MCF 10A (cell line): ENCODE measurements at regions not wholly inside any gene's neighbourhood (a gene's known extent, or its start where the extent isn't known, plus 50 kb on each side); places are given as distances from the start of the nearest gene placed in this dataset.

Experiments used
- BruUV-seq: library from RNA; stranded (reverse); fragments of 400-500 nt; replicated peaks from 2 replicates; lab custom pipeline; 2021; lab: Mats Ljungman, UMichigan
- CTCF ChIA-PET: fragments of 300-600 bp; sonication (Branson Sonifier 250); formaldehyde crosslinking; extraction: SDS; loops from one replicate; lab custom pipeline; 2021; ENCODE audit warnings: antibody characterized with exemption, inconsistent platforms; lab: Yijun Ruan, JAX
- POLR2A ChIA-PET: fragments of 300-600, 350-650 bp; sonication (Branson Sonifier 250); formaldehyde crosslinking; extraction: SDS; loops from one replicate; lab custom pipeline; 2020; ENCODE audit warnings: antibody characterized with exemption, inconsistent platforms; lab: Yijun Ruan, JAX
- DNase-seq: peaks from one replicate; pipeline ENCODE4 v3.0.0-alpha.2; 2018; ENCODE audit not compliant: unreplicated experiment
- H3K27ac Mint-ChIP-seq: one replicate; pipeline ENCODE4 v1.8.0; 2022; ENCODE audit warnings: mild to moderate bottlenecking, low read depth, mixed read lengths; ENCODE audit not compliant: unreplicated experiment
- H3K27me3 Mint-ChIP-seq: one replicate; pipeline ENCODE4 v1.8.0; 2022; ENCODE audit warnings: mixed read lengths; ENCODE audit not compliant: insufficient read depth, unreplicated experiment
- H3K36me3 Mint-ChIP-seq: one replicate; pipeline ENCODE4 v1.8.0; 2022; ENCODE audit warnings: mild to moderate bottlenecking, moderate library complexity, mixed read lengths; ENCODE audit not compliant: insufficient read depth, unreplicated experiment
- H3K4me1 Mint-ChIP-seq: one replicate; pipeline ENCODE4 v1.8.0; 2022; ENCODE audit warnings: mixed read lengths; ENCODE audit not compliant: insufficient read depth, unreplicated experiment
- H3K4me3 Mint-ChIP-seq: one replicate; pipeline ENCODE4 v1.8.0; 2022; ENCODE audit warnings: mild to moderate bottlenecking, moderate library complexity, mixed read lengths; ENCODE audit not compliant: unreplicated experiment
- H3K9me3 Mint-ChIP-seq: one replicate; pipeline ENCODE4 v1.8.0; 2022; ENCODE audit warnings: mixed read lengths; ENCODE audit not compliant: unreplicated experiment
- CTCF ChIP-seq: fragments of 200-600 bp; IDR thresholded peaks from one replicate; pipeline ENCODE4 v1.8.0; 2022; ENCODE audit warnings: antibody characterized with exemption, mild to moderate bottlenecking; ENCODE audit not compliant: unreplicated experiment
- intact Hi-C: fragments of 100-400 bp; cut with micrococcal nuclease; formaldehyde crosslinking; loops from 2 replicates; pipeline ENCODE4 v1.14.1; 2022

DNA sequence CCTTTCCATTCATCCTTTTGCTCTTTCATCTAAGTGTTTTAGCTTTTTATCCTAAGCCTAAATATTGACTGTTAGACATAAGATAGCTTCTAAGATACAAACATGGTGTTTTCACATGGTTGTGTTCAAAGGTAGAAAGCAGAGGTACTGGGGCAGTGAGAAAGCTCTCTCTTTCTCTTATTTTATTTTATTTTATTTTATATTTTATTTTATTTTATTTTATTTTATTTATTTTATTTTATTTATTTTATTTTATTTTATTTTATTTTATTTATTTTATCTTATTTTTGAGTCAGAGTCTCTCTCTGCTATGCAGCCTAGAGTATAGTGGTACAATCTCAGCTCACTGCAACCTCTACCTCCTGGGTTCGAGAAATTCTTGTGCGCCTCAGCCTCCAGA is 287.2 kb downstream of the IKZF2 start:
- Mint-ChIP-seq H3K27ac (no peak overlapping the region), H3K27me3 (no peaks in the 10 kb centered on the region), H3K36me3 (peaks cover 7% of the 10 kb centered on the region), H3K4me3 (no peak overlapping the region), H3K9me3 (peaks cover 33% of the 10 kb centered on the region), H3K4me1 (no peaks in the 10 kb centered on the region)
- DNase-seq: no peak
- no peak for TF ChIP-seq CTCF
- intact Hi-C loops: no loop called here
- ChIA-PET CTCF (interaction anchor here (0.6 to 1.3 kb wide), 9 partner anchors 13 to 381 kb away, joined by 3 to 6 read pairs (median 3); no protein-coding TSS in a partner anchor), POLR2A (no interaction called here)
- no TSS peak for BruUV-seq

- POLR2A ChIA-PET: interaction anchor here (0.7 kb wide), 1 partner anchor 175 kb away, joined by 3 read pairs; no protein-coding TSS in a partner anchor
- Mint-ChIP-seq H3K27ac (no peak overlapping the region), H3K4me1 (no peaks in the 10 kb centered on the region), H3K36me3 (peaks cover 7% of the 10 kb centered on the region), H3K27me3 (no peaks in the 10 kb centered on the region), H3K9me3 (peaks cover 23% of the 10 kb centered on the region), H3K4me3 (no peak overlapping the region)
- CTCF ChIA-PET: interaction anchor here (0.7 to 1.3 kb wide), 6 partner anchors 104 to 382 kb away, joined by 3 to 5 read pairs (median 3); no protein-coding TSS in a partner anchor
- TF ChIP-seq CTCF: peak; percentile 40
- peak; percentile 53 for DNase-seq
- BruUV-seq: no TSS peak
- intact Hi-C loops: loop anchor here (1.0 kb wide), 1 partner anchor 290 kb away; no protein-coding TSS in a partner anchor
Observed at GRCh38 chr2:212863185-212863588, 288.2 kb downstream of the IKZF2 start.

- POLR2A ChIA-PET: interaction anchor here (0.7 kb wide), 1 partner anchor 122 kb away, joined by 3 read pairs; no protein-coding TSS in a partner anchor
- H3K4me3 Mint-ChIP-seq: no peak overlapping the region
Observed at GRCh38 chr2:212858496-212858895, 292.9 kb downstream of the IKZF2 start.

GRCh38 chr2:212854771-212855170 is 296.6 kb downstream of the IKZF2 start:
- H3K4me3 Mint-ChIP-seq: no peak overlapping the region
- no TSS peak for BruUV-seq
- H3K4me1 Mint-ChIP-seq: no peaks in the 10 kb centered on the region
- ChIA-PET POLR2A (no interaction called here), CTCF (no interaction called here)
- intact Hi-C loops: no loop called here
- no peaks in the 10 kb centered on the region for H3K27me3 Mint-ChIP-seq
- H3K36me3 Mint-ChIP-seq: no peaks in the 10 kb centered on the region
- no peak for DNase-seq
- no peaks in the 10 kb centered on the region for H3K9me3 Mint-ChIP-seq
- no peak for TF ChIP-seq CTCF
- H3K27ac Mint-ChIP-seq: no peak overlapping the region

More at GRCh38 chr2:212858496-212858895, 292.9 kb downstream of the IKZF2 start:
- Mint-ChIP-seq H3K27ac (no peak overlapping the region), H3K9me3 (peaks cover 16% of the 10 kb centered on the region), H3K36me3 (no peaks in the 10 kb centered on the region), H3K27me3 (no peaks in the 10 kb centered on the region), H3K4me1 (no peaks in the 10 kb centered on the region)
- BruUV-seq: no TSS peak
- DNase-seq: no peak
- TF ChIP-seq CTCF: no peak
- CTCF ChIA-PET: no interaction called here
- intact Hi-C loops: no loop called here
